Mesenchymal stem cell (in vitro differentiated cells and primary cell): ENCODE measurements at regions not wholly inside any gene's neighbourhood (a gene's known extent, or its start where the extent isn't known, plus 50 kb on each side); places are given as distances from the start of the nearest gene placed in this dataset.

ENCODE experiments used
- DNase-seq: peaks from one replicate; pipeline ENCODE4 v3.0.0-alpha.2; 2013
- H2AFZ ChIP-seq: one replicate; pipeline ENCODE4 v1.6.1; 2013; ENCODE audit warnings: low read depth, mild to moderate bottlenecking, control low read depth, inconsistent platforms, low read length, moderate library complexity
- H2AK5ac ChIP-seq: 2 replicates; pipeline ENCODE4 v1.6.1; 2013; ENCODE audit warnings: low read length, moderate library complexity, mild to moderate bottlenecking, inconsistent platforms; ENCODE audit not compliant: severe bottlenecking
- H2BK120ac ChIP-seq: one replicate; pipeline ENCODE4 v1.6.1; 2013; ENCODE audit warnings: low read depth, mild to moderate bottlenecking, inconsistent platforms, low read length, moderate library complexity
- H2BK12ac ChIP-seq, 2 experiments: one replicate each; pipeline ENCODE4 v1.6.1; 2013; ENCODE audit warnings: inconsistent platforms in 2 of 2, low read length in 2 of 2, mild to moderate bottlenecking in 2 of 2, moderate library complexity in 2 of 2, control low read depth in 1 of 2
- H2BK15ac ChIP-seq: one replicate; pipeline ENCODE4 v1.6.1; 2013; ENCODE audit warnings: mild to moderate bottlenecking, low read depth, inconsistent platforms; ENCODE audit not compliant: poor library complexity, severe bottlenecking
- H2BK5ac ChIP-seq: 2 replicates; pipeline ENCODE4 v1.6.1; 2013; ENCODE audit warnings: low read depth, mild to moderate bottlenecking, low read length, control low read depth, inconsistent platforms; ENCODE audit not compliant: poor library complexity, severe bottlenecking
- H3K14ac ChIP-seq, 2 experiments: one replicate each; pipeline ENCODE4 v1.6.1; 2013; ENCODE audit warnings: inconsistent platforms in 2 of 2, low read length in 2 of 2, control low read depth in 1 of 2, mild to moderate bottlenecking in 1 of 2, moderate library complexity in 1 of 2
- H3K18ac ChIP-seq, 2 experiments: one replicate each; pipeline ENCODE4 v1.6.1; 2013; ENCODE audit warnings: inconsistent platforms in 2 of 2, low read length in 2 of 2, control low read depth in 1 of 2, low read depth in 1 of 2, mild to moderate bottlenecking in 1 of 2
- H3K23ac ChIP-seq, 2 experiments: one replicate each; pipeline ENCODE4 v1.6.1; 2013; ENCODE audit warnings: inconsistent platforms in 2 of 2, low read length in 2 of 2, mild to moderate bottlenecking in 2 of 2, moderate library complexity in 2 of 2, control low read depth in 1 of 2
- H3K27ac ChIP-seq: 2 replicates; pipeline ENCODE4 v1.5.1; 2013; ENCODE audit warnings: mild to moderate bottlenecking, moderate library complexity, low read length, control low read depth, inconsistent platforms; ENCODE audit not compliant: poor library complexity, severe bottlenecking
- H3K27me3 ChIP-seq, 2 experiments: 2 replicates each; pipeline versions ENCODE4 v1.6.1 to v1.7.0; 2013; ENCODE audit warnings: low read length in 2 of 2, mild to moderate bottlenecking in 2 of 2, moderate library complexity in 2 of 2, control low read depth in 1 of 2, inconsistent platforms in 1 of 2; ENCODE audit not compliant: control insufficient read depth in 1 of 2, insufficient read depth in 1 of 2
- H3K36me3 ChIP-seq, 2 experiments: 2 replicates each; pipeline versions ENCODE4 v1.6.1 to v1.7.0; 2013; ENCODE audit warnings: low read length in 2 of 2, control low read depth in 1 of 2, inconsistent platforms in 1 of 2, low read depth in 1 of 2, mild to moderate bottlenecking in 1 of 2; ENCODE audit not compliant: insufficient read depth in 2 of 2, control insufficient read depth in 1 of 2
- H3K4ac ChIP-seq, 2 experiments: one replicate each; pipeline ENCODE4 v1.6.1; 2013; ENCODE audit warnings: inconsistent platforms in 2 of 2, low read length in 2 of 2, mild to moderate bottlenecking in 2 of 2, moderate library complexity in 2 of 2, control low read depth in 1 of 2, low read depth in 1 of 2
- H3K4me1 ChIP-seq: 2 replicates; pipeline ENCODE4 v1.6.1; 2013; ENCODE audit warnings: low read depth, low read length, control low read depth; ENCODE audit not compliant: control insufficient read depth, insufficient read depth
- H3K4me2 ChIP-seq: 2 replicates; pipeline ENCODE4 v1.6.1; 2013; ENCODE audit warnings: low read length, mild to moderate bottlenecking, inconsistent platforms; ENCODE audit not compliant: poor library complexity, severe bottlenecking
- H3K4me3 ChIP-seq, 2 experiments: 2 replicates each; pipeline versions ENCODE4 v1.5.1 to v1.7.0; 2013; ENCODE audit warnings: low read length in 2 of 2, mild to moderate bottlenecking in 2 of 2, control low read depth in 1 of 2, low read depth in 1 of 2; ENCODE audit not compliant: insufficient read depth in 1 of 2
- H3K79me1 ChIP-seq: replicated peaks from 2 replicates; pipeline ENCODE4 v1.6.1; 2013; ENCODE audit warnings: mild to moderate bottlenecking, control low read depth, low read length, inconsistent platforms; ENCODE audit not compliant: poor library complexity, severe bottlenecking
- H3K9ac ChIP-seq: 2 replicates; pipeline ENCODE4 v1.7.0; 2013; ENCODE audit warnings: mild to moderate bottlenecking, low read length, moderate library complexity
- H3K9me3 ChIP-seq: 2 replicates; pipeline ENCODE4 v1.7.0; 2013; ENCODE audit warnings: mild to moderate bottlenecking, low read length; ENCODE audit not compliant: control insufficient read depth
- H4K8ac ChIP-seq: one replicate; pipeline ENCODE4 v1.6.1; 2013; ENCODE audit warnings: inconsistent platforms, mild to moderate bottlenecking, low read length, moderate library complexity
- H4K91ac ChIP-seq: one replicate; pipeline ENCODE4 v1.6.1; 2013; ENCODE audit warnings: mild to moderate bottlenecking, low read length, inconsistent platforms
- WGBS: methylation state at CpG from one replicate; pipeline ENCODE4 v1.1.7; 2013; ENCODE audit warnings: mixed read lengths; 5-methylcytosine and 5-hydroxymethylcytosine counted together

GRCh38 chr16:48965386-48965785 is 316.3 kb downstream of the CBLN1 start:
- Histone ChIP-seq H3K9me3 (no peaks in the 10 kb centered on the region), H3K4ac (peak overlapping the region in 1 of 2 experiments; percentile 21), H2BK5ac (peak overlapping the region; percentile 58), H3K36me3 (no peaks in the 10 kb centered on the region), H4K8ac (no peak overlapping the region), H2BK12ac (peak overlapping the region; percentile 11 to 60), H3K27me3 (no peaks in the 10 kb centered on the region), H2BK15ac (no peak overlapping the region), H3K14ac (no peak overlapping the region), H4K91ac (peak overlapping the region; percentile 47), H3K18ac (peak overlapping the region; percentile 58 to 68), H2AK5ac (peak overlapping the region; percentile 78), H2BK120ac (no peak overlapping the region), H3K4me2 (no peak overlapping the region), H3K79me1 (no peaks in the 10 kb centered on the region), H3K4me3 (no peak overlapping the region), H3K27ac (no peak overlapping the region), H3K4me1 (peaks cover 15% of the 10 kb centered on the region), H3K9ac (no peak overlapping the region), H2AFZ (no peak overlapping the region), H3K23ac (no peak overlapping the region)
- peak; percentile 50 for DNase-seq
- WGBS, result 11% methylated on average over 3 of the region's 3 CpGs

DNA sequence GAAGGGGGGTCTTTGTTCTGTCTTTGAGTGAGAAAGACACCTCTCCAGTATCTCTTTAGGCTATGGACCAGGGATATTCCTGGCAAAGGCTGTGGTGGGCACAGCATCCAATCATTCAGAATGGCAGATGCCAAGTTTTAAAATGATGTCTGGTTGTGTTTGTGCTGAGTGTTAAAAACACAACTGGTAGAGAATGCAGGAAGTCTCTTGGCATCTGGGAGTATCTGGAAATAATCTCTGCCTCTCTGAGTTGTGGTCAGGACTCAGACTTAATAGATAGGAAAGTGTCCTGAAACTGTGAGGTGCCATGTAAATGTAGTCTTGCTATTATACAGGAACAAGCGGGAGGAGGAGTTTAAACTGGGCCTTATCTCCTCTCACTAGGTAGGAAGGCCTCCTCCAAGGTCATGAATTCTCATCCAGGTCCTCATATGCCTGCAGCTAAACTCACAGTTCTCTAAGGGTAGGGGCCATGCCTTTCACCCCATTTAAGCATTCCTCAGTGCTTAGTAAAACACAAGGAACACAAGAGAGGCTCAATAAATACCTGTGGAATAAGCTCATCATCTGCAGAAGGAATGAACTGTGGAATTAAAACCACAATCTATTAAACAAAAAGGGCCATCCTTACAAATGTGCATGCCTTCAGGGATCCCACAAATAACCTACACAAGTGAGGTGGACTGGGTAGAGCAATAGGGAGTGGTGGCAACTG is 317.6 kb downstream of the CBLN1 start:
- Histone ChIP-seq H3K23ac (no peak overlapping the region), H4K91ac (peak overlapping the region; percentile 85), H3K27ac (peak overlapping the region; percentile 92), H3K4me3 (peak overlapping the region in 1 of 2 experiments; percentile 21), H2BK5ac (peak overlapping the region; percentile 71), H2AFZ (no peak overlapping the region), H2BK120ac (no peak overlapping the region), H3K4me1 (peaks cover 19% of the 10 kb centered on the region), H2BK12ac (peak overlapping the region in 1 of 2 experiments; percentile 40), H3K27me3 (no peaks in the 10 kb centered on the region), H3K79me1 (no peaks in the 10 kb centered on the region), H3K9ac (peak overlapping the region; percentile 25), H3K18ac (peak overlapping the region; percentile 67 to 70), H4K8ac (peak overlapping the region; percentile 77), H3K36me3 (no peaks in the 10 kb centered on the region), H3K4me2 (no peak overlapping the region), H3K9me3 (no peaks in the 10 kb centered on the region), H3K4ac (peak overlapping the region in 1 of 2 experiments; percentile 42), H3K14ac (no peak overlapping the region), H2BK15ac (no peak overlapping the region), H2AK5ac (peak overlapping the region; percentile 24)
- 0% methylated on average over 1 of the region's 1 CpG for WGBS
- DNase-seq, result peak; percentile 82

- H2BK12ac ChIP-seq, result no peak overlapping the region
- H3K4me2 ChIP-seq, result no peak overlapping the region
- no peaks in the 10 kb centered on the region for H3K79me1 ChIP-seq
- peaks cover 21% of the 10 kb centered on the region for H3K4me1 ChIP-seq
- WGBS, result 20% methylated on average over 3 of the region's 3 CpGs
- no peak overlapping the region for H2BK15ac ChIP-seq
- H3K4ac ChIP-seq, result no peak overlapping the region
- no peak overlapping the region for H4K91ac ChIP-seq
- H3K14ac ChIP-seq, result no peak overlapping the region
- H3K9ac ChIP-seq, result peak overlapping the region; percentile 25
- peak overlapping the region; percentile 71 for H2BK5ac ChIP-seq
- no peak overlapping the region for H2AFZ ChIP-seq
- H4K8ac ChIP-seq, result no peak overlapping the region
- H3K18ac ChIP-seq, result peak overlapping the region in 1 of 2 experiments; percentile 70
- H2AK5ac ChIP-seq, result peak overlapping the region; percentile 89
- H3K9me3 ChIP-seq, result no peaks in the 10 kb centered on the region
- no peaks in the 10 kb centered on the region for H3K27me3 ChIP-seq
- DNase-seq, result peak; percentile 37
- no peak overlapping the region for H2BK120ac ChIP-seq
- H3K23ac ChIP-seq, result no peak overlapping the region
- H3K27ac ChIP-seq, result peak overlapping the region; percentile 92
- H3K36me3 ChIP-seq, result no peaks in the 10 kb centered on the region
- peak overlapping the region in 1 of 2 experiments; percentile 21 for H3K4me3 ChIP-seq
Observed at GRCh38 chr16:48963306-48963705, 318.3 kb downstream of the CBLN1 start.

GRCh38 chr16:48961546-48961945 is 320.1 kb downstream of the CBLN1 start:
- Histone ChIP-seq H2BK5ac (no peak overlapping the region), H3K18ac (no peak overlapping the region), H3K9ac (no peak overlapping the region), H3K4me1 (peaks cover 21% of the 10 kb centered on the region), H2BK120ac (no peak overlapping the region), H3K4me2 (no peak overlapping the region), H3K23ac (no peak overlapping the region), H2AFZ (no peak overlapping the region), H3K14ac (no peak overlapping the region), H3K27me3 (no peaks in the 10 kb centered on the region), H2BK15ac (peak overlapping the region; percentile 9), H2AK5ac (no peak overlapping the region), H3K9me3 (no peaks in the 10 kb centered on the region), H2BK12ac (no peak overlapping the region), H4K8ac (no peak overlapping the region), H4K91ac (no peak overlapping the region), H3K36me3 (no peaks in the 10 kb centered on the region), H3K4ac (no peak overlapping the region), H3K79me1 (no peaks in the 10 kb centered on the region), H3K27ac (no peak overlapping the region), H3K4me3 (no peak overlapping the region)
- no peak for DNase-seq
- 97% methylated on average over 4 of the region's 4 CpGs for WGBS
